GM19468 (cell line): ENCODE measurements at regions not wholly inside any gene's neighbourhood (a gene's known extent, or its start where the extent isn't known, plus 50 kb on each side); places are given as distances from the start of the nearest gene placed in this dataset.

ENCODE experiments used
- ATAC-seq: cut with Tn5 transposase; IDR thresholded peaks from one replicate; pipeline ENCODE4 v1.9.1; 2021; ENCODE audit warnings: mild to moderate bottlenecking, moderate library complexity, moderate number of reproducible peaks; ENCODE audit not compliant: unreplicated experiment; ENCODE audit errors: extremely low read depth

DNA sequence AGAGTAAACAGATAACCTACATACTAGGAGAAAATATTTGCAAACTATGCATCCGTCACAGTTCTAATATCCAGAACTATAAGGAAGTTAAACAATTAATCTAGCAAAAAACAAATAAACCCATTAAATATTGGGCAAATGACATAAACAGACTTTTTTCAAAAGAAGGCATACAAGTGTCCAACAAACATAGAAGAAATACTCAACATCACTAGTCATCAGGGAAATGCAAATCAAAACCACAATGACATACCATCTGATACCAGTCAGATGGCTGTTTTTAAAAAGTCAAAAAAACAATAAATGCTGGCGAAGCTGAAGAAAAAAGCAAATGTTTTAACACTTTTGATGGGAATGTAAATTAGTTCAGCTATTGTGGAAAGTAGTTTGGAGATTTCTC is 1117.7 kb upstream of the MAP3K7 start:
- no peak for ATAC-seq

- no peak for ATAC-seq
Measured at GRCh38 chr6:91697010-91697695, 1110.3 kb upstream of the MAP3K7 start.

DNA sequence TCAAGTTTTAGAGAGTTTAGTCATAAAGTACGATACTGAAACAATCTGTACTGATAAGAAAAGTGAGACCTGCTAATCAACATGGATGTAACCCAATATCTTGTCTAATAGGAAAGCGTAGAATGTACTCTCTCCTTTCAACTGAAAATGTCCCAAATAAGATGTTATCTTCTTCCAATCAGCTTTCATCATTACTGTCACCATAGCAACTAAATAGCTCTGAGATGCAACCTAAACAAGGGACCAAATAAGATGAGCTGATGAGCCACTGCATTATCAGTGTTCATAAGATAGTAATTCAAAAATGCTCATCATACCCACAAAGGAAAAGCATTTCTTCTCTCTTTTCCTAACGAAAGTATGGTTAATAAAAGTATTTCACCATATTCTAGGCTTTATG is 1108.3 kb upstream of the MAP3K7 start:
- no peak for ATAC-seq

DNA sequence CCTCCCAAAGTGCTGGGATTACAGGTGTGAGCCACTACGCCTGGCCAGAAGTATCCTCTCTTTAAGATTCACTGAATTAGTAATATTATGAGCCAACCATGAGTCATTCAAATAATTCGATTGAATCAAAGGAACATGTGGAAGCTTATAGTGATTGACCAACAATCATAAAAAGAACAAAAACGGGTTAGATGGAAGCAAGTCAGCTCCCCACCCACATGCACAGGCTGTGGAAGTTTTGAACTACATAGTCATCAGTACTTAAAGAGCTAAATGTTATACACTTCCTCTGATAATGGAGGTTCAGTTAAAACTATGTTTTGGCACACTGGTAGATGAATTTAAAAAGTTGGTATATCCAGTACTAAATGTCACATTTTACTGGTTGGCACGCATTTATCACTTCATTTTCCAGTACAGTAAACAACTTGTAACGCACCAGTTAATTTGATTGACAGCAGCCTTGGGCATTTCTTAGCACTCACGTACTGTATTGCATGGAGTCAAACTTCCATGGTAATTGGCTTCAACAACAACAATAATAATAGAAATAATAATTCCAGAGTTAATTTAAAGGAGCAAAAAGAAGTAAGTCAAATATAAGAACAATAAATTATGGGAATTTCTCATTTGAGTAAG is 1107.3 kb upstream of the MAP3K7 start:
- ATAC-seq: no peak

GRCh38 chr6:91691449-91691848 is 1104.6 kb upstream of the MAP3K7 start:
- no peak for ATAC-seq

GRCh38 chr6:91683240-91683639 is 1096.4 kb upstream of the MAP3K7 start:
- no peak for ATAC-seq

DNA sequence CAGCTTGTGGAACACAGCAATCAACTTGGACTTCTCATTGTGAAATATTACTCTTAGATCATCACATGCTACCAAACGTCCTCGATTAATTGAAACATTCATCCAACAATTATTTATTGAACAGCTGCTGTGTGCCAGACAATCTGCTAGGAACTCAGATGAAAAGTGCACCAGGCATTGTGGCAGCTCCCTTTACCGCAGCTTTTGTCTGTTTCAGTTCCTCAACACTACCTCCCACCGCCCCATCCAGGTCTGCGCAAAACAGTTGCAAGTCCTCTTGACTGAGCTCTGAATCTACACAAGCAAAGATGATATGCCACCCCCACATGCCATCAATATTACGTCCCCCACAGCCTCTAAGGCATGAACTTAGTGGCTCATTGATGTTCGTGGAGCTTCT is 1094.4 kb upstream of the MAP3K7 start:
- no peak for ATAC-seq

- ATAC-seq: no peak
Measured at GRCh38 chr6:91678679-91679446, 1092.0 kb upstream of the MAP3K7 start.

DNA sequence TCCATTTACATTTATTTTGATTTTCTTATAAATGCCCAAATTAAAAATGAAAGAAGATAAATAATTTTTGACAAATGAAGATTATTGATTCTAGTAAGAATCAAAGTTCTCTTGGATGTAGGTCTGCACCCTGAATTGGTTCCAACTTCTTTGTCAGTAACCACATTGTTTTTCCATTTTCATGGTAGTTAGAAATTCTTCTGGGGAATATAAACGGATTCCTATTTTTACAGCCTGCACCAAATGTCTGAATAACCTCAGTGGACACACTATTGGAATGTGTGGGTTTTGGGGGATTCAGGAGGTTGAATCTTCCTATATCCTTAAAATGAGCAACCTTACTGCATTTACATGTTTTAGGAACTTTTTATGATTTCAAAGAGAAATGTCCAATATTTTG is 1085.3 kb upstream of the MAP3K7 start:
- no peak for ATAC-seq

- ATAC-seq: no peak
Measured at GRCh38 chr6:91669871-91670268, 1083.0 kb upstream of the MAP3K7 start.

DNA sequence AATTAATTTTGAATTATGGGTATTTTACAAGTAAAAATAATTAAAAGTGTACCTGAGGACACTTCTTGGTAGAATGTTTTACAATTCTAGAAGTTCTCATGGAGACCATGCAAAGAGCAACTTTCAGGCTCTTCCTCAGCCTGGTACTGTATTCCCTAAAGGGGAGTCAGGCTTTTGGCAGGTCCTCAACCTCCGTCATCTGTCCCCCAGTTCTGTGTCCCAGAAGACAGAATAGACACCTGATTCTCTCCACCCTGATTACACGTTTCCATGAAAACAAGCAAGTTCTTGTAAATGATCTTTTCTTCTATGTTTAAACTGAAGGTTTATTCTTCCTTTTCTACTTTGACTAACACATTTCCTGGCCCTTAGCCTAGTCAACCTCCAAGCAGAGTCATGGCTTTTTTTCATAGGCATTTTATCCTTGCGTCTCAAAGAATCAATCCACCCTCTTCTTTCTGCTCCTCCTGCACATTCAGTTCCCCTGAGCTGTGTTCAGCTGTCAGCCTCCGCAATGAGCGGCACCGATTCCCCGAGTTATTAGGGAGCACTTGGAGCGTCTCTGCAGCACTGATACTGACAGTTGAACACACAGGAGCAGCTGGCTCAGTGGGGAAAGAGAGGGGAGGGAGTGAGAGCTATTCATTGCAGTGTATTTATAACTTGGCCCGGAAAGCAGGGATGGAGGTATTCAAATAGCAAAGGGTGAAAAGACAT is 1082.4 kb upstream of the MAP3K7 start:
- ATAC-seq: no peak

- no peak for ATAC-seq
Measured at GRCh38 chr6:91667596-91667995, 1080.7 kb upstream of the MAP3K7 start.

DNA sequence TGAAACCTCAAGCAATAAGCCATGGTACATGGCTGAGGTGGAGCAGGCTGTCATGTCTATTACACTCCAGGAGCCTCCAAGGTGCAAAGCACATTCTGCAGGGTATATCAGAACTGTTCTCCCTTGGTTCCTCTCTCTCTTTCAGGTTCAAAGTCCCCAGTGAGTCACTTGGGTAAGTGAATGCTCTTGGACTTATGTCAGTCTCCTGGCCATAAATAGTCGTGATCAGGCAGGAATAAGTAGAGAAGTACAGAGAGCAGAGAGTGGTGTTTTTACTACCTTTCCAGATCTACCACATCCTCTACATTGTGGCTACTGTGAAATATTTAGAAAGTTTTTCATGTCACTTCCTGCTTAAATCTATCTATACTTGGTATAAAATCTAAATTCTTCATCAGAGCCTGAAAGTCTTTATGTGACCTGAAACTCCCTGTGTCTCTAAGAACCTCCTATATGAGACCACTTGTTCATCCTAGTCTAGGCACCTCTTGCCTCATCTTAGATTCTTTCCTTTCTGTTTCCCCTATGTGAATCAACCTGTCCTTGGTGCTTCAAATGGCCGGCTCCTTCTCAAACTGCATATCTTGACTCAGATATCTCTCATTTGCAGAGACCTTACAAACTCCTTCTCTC is 1077.6 kb upstream of the MAP3K7 start:
- ATAC-seq: peak; percentile 50

- ATAC-seq: no peak
Measured at GRCh38 chr6:91660893-91661292, 1074.0 kb upstream of the MAP3K7 start.

DNA sequence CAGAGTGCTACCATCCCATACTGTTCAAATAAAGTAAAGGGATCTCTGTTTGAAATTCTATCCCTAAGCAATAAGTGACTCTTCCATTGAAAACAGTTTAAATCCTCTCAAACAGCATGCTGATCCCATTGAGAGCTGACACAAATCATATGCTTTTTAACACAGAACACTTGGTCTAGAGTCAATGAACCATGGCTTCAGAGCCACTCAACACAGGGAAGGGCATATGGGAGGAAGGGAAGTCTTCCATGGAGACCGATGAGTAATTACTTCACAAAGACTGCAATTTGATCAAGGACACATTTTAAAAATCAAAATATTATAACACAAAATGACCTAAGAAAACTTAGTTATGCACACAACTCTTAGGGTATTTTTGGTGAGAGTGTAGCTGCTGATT is 1073.0 kb upstream of the MAP3K7 start:
- no peak for ATAC-seq

DNA sequence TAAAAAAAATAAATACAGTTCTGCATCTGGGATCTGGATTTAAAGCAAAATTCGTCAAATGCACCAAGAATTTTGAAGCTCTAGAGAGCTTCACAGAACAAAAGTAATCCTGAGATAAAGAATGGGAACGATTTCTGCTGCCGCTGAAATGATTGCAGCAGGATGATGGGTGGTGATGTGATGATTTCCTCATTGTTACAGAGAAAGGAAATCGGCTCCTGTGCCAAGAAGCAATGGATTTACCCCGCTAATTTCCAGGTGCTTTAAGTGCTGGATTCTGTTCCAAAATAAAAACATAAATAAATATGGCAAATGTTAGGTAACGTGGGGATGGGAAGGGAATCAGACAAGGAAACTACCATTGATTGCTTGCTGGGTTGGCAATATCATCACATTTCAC is 1067.9 kb upstream of the MAP3K7 start:
- no peak for ATAC-seq

GRCh38 chr6:91654357-91654756 is 1067.5 kb upstream of the MAP3K7 start:
- no peak for ATAC-seq

DNA sequence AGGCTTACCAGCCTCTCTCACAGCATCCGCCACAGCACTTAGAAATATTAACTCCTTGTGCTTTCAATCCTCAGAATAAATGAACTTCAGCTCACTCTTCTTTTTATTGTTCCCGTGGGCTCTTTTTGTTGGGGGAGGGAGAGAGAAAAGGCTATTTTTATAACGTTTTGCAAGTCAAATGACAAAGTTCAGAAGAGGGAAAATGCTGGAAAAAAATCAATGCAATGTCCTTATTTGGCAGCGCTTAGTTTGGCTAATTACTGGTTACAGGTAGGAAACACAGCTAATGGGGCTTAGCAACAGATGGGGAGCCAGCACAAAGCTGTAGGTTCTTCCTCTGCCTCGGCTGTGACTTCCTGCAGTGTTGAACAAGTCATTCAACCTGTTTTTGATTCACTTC is 1067.0 kb upstream of the MAP3K7 start:
- ATAC-seq: no peak

DNA sequence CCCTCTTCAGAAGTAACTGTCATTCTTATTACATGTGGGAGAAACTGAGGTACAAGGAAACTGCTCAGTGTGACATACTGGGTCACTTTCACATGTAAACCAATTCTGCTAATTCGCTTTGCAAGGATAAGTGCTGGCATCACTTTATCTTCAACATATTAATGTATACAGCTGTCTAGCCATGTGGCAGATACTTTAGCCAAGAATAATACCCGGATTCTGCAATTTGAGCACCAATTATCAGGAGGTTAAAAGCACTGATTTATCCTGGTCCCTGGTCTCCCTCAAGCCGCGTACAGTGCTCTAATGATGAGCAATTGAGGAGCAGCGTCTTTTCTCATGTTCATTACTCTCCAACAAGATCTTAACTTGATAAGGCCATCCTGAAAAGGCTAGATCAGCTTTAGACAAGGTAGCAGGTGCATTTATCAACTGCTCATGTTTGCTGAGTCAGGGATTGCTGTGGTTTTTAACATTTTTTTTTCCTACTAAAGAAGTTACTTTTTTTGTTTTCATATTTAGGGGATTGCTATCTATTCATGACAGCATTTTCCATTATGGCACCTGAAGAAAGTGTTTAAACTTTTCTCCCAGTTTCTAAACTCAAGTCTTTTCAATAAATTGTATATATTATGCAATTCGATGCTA is 1066.3 kb upstream of the MAP3K7 start:
- ATAC-seq: no peak

- ATAC-seq: no peak
Measured at GRCh38 chr6:91646649-91647048, 1059.8 kb upstream of the MAP3K7 start.
